GM18511 (cell line): ENCODE measurements at regions not wholly inside any gene's neighbourhood (a gene's known extent, or its start where the extent isn't known, plus 50 kb on each side); places are given as distances from the start of the nearest gene placed in this dataset.

Experiments used
- ATAC-seq: cut with Tn5 transposase; IDR thresholded peaks from one replicate; pipeline ENCODE4 v1.9.1; 2021; ENCODE audit warnings: mild to moderate bottlenecking, moderate library complexity; ENCODE audit not compliant: unreplicated experiment

DNA sequence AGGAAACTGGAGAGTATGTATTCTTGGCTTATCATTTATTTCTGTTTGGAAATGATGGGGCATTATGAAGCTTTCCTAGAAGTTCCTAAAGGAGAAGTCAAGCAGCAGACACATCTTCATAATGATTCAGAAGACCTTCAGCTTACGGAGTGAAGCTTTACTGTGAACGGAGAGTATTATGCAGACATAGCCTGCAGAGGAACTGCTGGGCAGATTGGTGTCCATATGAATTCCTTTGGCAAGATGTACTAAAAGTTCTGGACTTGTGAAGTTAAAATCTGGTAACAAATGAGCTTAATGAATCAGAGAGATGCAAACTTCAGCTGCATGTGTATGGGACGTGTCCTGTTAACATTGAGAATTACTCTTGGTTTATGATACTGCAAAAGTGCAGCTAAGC is 60.1 kb downstream of the NABP1 start:
- ATAC-seq: no peak

DNA sequence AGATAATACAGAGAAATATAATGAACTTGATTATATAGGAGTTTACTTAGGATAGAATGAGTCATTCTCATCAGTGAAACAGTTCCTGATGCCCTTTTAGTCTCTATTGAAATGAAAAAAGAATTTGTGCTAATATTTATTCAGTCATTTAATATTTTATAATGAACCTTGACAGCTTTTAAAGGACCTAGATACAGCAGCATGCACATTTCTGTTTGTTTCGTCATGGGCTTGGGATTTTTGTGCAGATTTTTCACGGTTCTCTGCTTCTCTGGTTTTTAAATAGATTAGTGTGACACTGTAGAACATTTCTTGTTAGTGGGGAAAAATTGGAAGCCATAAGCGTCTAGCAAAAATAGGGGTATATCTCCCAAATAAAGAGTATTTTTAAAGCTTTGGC is 60.7 kb downstream of the NABP1 start:
- no peak for ATAC-seq

DNA sequence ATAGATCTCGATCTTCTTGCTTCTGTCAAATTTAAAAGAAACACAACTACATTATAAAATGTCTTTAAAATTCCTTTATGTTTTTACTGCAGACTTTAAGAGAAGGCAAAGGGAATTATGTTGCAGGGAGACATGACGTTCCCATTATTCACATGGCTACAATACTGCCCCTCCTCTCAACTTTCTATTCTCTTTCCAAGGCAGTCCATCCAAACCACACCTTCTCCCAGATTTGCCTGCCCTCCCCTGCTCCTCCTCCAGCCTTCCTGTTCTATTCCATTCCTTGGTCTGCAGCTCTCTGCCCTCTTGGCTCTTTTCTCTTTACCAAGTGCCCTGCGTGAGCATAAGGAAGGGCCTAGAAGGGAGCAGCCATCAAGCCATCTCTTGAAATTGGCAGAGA is 61.3 kb downstream of the NABP1 start:
- no peak for ATAC-seq

DNA sequence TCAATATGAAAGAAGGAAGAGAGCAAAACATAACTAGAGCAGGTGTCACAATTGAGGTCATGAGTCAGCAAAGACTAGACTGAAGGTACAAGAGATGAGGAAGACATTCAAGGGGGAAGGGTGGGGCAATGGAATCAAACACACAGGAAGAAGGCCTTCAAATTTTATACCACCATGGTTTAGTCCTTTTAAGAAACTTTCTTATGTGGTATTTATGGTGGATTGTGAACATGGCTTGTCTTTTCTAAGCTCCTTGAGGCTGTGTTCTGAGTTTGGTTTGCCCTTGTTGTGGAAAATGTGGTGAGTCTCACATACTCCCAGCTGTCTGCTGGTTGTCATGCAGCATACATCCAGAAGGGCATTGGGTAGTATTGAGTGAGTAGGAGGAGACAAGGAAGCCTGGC is 62.1 kb downstream of the NABP1 start:
- ATAC-seq: peak; percentile 95

DNA sequence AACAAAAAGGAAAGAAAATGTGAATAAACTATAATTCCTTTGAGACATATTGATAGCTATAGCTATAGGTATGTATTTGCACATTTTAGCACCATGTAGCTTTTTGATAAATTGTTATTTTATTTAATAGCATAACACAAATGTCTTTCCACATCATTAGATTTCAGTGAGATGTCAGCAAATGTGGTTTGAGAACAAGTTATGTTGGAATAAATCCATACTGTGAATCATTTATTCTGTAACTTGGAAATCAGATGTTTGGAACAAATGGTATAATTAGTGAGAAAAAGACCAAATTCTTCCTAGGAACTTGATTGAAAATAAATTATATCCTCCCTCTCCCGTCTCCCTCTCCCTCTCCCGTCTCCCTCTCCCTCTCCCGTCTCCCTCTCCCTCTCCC is 62.8 kb downstream of the NABP1 start:
- ATAC-seq: no peak

DNA sequence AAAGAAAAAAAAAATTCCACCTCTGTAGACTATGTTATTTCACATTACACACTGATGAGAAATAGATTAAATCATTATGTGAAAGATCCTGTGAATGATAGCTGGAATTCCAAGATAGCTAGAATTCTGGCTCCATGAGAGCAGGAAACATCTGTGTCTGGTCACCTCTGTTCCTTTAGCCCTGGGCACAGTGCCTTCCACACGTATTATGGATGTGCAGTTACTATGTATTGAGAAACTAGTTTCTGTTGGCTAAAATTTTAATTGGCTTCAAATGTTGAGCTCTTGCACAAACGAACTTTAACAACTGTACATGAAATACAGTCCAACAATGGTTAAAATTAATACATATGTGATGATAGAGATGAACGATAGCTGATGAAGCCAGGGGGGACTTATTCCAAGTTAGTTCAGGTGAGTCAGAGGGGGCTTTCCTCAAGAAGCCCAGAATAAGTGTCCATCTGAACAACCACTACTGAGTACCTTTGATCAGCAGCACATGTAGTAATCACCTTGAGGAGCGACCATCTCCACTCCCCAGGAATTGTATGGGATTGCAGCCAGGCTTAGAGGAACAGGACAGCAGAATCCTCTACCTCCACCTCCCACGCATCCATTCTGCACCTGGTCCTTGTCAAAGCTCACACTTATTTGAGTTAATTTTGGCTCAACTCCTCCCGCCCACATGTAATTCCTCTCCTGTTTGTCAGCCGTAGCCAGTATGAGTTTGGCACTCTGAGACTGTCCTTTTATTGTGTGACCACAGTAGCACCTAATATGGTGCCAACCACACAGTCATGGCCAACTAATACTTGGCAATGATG is 68.6 kb downstream of the NABP1 start:
- no peak for ATAC-seq

DNA sequence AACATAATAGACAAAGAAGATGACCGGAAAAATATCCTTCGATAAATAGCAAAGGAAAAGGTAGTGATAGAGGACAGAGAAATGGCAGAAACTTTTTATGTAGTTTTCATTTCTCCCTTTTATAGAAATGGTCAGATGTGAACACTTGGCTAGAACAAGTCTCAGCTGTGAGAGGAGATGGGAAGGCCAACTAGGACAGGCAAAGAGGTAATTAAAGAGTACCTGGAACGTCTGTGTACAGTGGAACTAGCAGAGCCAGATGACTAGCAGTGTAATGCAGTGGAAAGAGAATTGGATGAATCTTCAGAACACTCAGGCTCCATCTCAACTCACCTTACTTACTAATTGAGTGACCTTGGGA is 69.2 kb downstream of the NABP1 start:
- no peak for ATAC-seq

DNA sequence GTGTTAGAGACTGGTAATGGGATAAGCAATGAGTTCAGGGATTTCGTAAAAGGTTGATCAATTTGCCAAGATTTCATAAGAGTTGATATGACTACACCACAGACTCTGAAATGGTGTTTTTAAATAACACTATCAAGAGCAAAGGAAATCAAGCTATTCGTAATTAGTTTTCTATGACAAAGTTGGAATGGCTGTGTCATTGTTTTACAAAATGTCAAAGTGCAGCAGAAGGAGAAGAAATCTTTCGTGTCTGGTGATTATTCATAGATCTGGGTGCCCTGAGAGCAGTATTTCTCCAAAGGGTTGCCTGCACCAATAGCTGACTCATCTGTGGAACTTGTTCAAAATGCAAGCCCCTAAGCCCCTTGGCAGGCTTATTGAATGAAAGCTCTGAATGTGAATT is 70.1 kb downstream of the NABP1 start:
- peak; percentile 61 for ATAC-seq

DNA sequence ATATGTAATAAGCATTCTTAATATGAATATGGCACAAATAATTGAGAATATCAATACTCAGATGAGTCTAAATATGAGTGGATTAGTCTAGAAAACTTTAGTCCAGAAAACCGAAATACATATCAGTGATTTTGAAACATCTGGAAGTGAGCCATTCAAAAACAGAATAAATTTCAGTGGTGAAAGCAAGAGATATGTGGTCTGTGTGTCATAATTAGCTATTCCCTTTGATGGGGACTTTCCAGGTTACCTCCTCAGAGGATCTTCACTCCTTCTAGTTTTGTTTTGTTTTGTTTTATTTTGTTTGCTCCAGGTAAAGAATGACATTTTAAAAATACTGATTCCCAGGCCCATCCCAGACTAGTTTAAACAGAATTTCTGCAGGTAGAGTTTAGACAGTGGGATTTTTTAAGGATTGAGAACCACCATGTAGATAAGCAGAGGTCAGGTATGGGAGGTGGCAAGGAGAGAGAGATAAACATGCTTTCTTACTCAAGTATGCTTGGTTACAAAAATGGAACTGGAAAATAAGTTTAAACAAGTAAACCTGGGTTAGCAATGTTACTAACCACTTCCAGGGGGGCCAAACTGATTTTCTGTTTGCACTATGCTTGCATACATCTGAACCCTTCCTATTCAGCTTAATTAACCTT is 70.7 kb downstream of the NABP1 start:
- peak; percentile 78 for ATAC-seq

DNA sequence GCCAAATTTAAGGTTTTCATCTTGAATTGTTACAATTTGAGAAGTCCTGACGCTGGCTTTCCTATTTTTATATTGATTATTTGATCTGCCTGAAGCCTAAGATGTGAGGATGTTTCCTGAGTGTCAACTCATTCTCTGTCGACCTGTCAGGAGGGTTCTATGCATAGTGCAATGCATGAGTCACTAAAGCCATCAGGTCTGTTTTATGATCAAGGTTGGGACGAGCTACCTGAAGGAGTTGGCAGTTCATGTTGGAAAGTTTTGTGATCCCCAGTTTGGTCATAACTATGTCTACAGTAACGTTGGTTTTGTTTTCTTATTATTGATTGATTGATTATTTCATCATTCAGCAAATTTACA is 71.2 kb downstream of the NABP1 start:
- ATAC-seq: peak; percentile 13

DNA sequence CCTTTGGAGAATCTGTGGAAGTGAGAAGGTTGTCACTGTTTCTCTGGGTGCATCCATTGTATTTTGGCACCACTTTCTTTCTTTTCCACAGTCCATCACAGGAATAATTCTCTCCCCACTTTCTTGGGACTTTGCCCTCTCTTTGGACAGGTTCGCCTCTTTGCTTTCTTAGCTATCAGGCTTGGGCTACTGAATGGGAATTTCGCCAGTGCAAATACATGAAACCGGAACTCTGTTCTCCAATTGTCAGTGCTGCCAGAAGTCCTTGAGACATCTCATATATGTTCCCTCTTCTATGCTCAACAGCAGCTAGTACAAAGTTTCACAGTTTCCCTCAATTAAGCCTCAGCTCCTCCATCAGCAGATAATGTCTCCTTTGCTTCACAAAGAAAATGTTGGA is 76.2 kb downstream of the NABP1 start:
- no peak for ATAC-seq

DNA sequence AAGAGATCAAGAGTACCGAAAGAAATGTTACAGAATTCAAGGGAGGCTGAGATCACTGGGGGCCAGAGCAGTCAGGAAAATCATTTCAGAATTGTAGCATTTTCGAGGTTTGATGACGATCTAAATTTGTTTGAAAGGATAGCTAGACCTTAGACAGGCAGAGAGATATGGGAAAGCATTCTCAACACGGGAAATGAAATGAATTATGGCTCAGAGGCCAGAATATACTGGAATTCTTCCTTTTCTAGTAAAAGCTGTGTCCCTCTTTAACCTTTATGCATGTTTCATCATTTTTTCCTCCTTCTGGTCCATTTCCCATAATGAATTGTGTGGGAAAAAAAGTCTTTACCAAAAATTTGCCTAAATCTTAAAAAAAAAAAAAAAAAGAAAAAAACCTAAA is 78.8 kb downstream of the NABP1 start:
- no peak for ATAC-seq

DNA sequence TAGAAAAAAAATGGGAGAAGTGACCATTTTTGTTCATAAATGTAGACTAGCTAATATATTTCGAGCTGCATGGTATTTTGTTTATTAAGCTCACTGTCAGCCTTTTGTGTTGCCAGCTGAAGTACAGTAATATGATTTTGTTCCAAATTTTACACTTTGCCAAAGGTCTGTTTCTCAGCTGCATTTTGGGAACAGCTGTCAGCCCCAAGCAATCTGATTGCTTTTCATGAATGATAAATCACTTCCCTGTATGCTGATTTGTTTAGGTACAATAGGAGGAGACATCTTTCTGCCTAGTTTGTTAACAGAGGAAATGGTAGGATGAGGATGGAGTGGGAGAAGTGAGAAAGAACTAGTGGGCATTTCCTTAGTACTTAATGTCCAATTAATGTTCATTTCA is 79.3 kb downstream of the NABP1 start:
- no peak for ATAC-seq

DNA sequence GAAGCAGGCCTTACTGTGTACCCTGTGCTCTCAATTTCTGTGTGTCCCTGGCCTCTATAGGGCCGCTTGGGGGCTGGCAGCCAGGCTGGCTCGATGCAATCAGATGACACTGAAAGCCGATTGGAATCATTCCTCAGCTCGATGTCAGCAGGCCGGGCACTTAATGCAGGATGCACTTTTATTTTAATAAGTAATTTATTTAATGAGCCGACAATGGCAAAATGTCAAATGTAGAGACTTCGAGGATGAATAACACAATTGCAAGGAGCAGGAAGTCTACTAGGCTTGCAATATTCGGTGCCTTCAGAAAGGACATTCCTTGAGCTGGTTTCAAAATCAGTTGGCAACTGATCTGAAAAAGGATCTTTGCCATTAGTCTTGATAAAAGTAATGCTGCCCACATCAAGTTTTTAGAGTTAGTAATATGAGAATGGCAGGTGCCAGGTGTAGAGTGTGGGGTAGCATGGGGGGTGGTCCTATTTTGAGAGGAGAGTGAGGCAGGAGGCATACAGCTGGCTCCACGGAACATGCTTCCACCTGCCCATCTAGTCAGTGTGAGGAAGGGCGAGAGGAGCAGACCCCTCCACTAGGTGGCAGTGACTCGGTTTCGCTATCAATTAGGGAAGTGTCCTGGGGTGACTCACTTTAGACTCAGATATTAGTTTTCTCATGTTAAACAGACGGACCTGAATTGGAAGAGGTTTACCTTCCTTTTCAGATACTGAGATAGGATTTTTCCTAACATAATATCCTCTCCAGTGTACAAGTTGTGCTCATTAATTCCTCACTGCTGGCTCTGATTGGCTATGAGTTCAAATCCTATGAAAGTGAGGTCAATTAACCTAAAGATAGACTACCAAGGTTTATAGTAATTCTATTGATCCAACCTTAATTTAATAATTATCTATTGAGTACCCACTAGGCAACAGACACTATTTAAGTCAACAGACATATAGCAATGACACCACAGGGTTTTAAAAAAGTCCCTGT is 80.9 kb downstream of the NABP1 start:
- peak; percentile 100 for ATAC-seq

DNA sequence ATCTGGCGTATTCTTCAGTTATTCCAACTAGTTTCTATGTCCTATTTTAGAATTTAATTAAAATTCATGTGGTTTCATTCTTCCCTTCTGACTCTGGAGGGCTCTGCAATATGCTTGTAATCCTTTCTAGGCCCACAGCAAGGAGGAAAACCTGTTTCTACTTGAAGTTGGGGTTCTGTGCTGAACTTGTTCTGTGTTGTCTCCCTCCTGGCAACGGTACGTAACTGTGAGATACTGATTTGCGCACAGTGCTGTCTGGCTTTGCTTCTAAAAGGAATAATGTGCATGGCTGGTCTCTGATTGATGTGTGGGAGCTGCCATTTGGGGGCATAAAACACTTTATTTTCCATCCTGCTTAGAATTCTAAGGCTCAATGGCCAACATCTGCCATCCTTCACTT is 81.7 kb downstream of the NABP1 start:
- no peak for ATAC-seq

DNA sequence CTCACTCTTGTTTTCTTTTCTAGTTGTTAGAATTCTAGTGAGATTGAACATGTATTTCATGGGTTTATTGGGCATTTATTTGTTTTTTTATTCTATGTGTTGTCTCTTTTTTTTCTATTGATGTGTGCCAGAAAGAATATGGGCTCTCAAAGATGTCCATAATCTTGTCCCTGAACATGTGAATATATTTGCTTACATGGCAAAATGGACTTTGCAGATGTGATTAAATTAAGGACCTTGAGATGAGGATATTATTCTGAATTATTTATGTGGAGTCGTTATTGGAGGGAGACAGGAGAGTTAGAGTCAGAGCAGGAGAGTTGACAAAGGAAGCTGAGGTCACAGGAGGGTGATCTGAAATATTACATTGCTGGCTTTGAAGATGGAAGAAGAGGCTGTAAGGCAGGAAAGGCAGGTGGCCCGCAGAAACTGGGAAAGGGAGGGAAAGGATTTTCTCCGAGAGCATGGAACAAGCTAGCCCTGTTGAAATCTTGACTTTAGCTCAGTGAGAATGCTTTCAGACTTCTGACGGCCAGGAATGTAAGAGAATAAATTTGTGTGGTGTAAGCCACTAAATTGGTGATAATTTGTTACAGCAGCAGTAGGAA is 82.8 kb downstream of the NABP1 start:
- no peak for ATAC-seq

DNA sequence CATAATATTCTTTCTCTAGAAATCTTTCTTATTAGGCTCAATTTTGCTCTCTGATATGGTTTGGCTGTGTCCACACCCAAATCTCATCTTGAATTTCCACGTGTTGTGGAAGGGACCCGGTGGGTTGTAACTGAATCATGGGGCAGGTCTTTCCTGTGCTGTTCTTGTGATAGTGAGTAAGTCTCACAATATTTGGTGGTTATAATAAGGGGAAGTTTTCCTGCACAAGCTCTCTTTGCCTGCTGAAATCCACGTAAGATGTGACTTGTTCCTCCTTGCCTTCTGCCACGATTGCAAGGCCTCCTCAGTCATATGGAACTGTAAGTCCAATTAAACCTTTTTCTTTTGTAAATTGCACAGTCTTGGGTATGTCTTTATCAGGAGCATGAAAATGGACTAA is 73.8 kb downstream of the CAVIN2 start:
- ATAC-seq: no peak

DNA sequence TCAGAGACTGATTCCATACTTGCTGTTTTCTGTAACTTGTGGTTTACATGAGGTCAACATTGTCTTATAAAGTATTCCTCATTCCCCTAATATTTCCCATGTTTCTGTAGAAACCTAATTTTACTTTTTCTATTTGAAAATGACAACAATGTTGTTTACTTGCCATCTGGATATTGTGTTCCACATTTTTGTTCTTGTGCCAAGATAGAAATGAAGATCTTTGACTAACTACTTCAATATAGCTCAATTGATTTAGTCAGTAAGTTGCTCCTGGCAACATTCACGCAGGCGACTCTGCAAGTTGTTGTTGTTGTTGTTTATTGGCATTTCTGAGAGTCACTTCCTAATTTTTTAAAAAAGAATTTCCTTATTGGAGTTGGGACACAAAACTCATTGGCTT is 69.5 kb downstream of the CAVIN2 start:
- no peak for ATAC-seq

DNA sequence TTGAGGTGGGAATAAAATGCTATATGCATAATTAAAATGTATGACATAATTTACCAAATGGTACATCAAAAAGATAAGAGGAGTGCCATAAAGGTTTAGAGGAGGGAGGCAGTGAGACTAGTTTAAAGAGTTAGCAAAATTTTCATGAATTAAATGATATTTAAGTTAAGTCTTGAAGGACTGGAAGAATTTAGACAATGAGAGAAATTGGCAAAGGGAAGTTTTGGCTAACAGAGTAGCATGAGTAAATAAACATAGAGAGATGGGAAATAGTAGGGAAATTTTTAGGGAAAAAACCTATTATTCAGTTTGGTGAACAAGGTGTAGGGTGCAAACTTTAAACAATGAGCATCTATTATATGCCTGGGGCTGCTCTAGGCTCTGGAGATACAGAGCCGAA is 68.8 kb downstream of the CAVIN2 start:
- no peak for ATAC-seq

DNA sequence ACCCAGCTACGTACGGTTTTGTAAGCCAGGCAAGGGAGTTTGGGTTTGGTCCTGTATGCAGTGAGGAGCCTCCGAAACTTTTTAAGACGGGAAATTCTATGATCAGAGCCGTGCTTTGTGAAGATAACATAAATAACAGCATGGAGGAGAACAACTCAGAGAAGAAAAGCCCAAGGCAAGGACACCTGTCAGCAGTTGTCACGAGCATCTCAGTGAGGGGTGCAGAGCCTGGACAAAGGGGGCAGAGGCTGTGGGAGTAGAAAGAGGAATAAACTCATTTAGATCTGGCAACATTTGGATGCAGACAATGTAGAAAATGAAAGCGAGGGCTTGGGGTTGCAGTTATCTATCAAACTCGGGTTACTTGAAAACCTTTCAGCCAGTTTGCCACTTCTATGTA is 64.5 kb downstream of the CAVIN2 start:
- no peak for ATAC-seq

DNA sequence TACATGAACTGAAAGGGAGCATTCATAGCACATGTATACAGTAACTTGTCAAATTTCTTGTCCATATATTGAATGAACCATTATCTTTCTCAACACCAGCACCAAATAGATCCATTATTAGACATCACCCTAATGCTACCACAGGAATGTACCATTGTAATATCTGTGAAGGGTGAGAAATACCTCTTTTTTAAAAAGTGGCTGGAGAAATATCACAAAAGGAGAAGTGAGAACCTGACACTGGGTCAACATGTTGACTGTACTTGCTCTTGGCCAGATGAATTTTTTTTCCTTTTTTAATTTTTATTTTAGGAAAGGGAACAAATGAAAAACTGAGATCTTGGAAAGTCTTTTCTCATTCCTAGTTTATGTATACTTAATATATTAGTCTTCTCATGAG is 63.5 kb downstream of the CAVIN2 start:
- ATAC-seq: peak; percentile 78
